Suprapubic skin (tissue), 3 donors: ENCODE measurements at regions not wholly inside any gene's neighbourhood (a gene's known extent, or its start where the extent isn't known, plus 50 kb on each side); places are given as distances from the start of the nearest gene placed in this dataset.

Source experiments
- POLR2A ChIP-seq, 2 donors: fragments of 450-650 bp; IDR thresholded peaks; one replicate each; pipeline ENCODE4 v1.6.1; 2017; ENCODE audit warnings: antibody characterized with exemption in 2 of 2, mild to moderate bottlenecking in 2 of 2, moderate library complexity in 2 of 2
- TF ChIP-seq, protein P1 (sequence below), 2 donors: fragments of 200-600 bp in 1 of 2; fragments of 450-650 bp in 1 of 2; sonication (generic) in 1 of 2; IDR thresholded peaks; one replicate each; pipeline ENCODE4 v1.5.1; 2016 to 2019; ENCODE audit warnings: antibody characterized with exemption in 2 of 2, mild to moderate bottlenecking in 1 of 2, moderate library complexity in 1 of 2

GRCh38 chr16:49910541-49911071 is 54.7 kb upstream of the ZNF423 start:
- TF ChIP-seq, protein P1, sequence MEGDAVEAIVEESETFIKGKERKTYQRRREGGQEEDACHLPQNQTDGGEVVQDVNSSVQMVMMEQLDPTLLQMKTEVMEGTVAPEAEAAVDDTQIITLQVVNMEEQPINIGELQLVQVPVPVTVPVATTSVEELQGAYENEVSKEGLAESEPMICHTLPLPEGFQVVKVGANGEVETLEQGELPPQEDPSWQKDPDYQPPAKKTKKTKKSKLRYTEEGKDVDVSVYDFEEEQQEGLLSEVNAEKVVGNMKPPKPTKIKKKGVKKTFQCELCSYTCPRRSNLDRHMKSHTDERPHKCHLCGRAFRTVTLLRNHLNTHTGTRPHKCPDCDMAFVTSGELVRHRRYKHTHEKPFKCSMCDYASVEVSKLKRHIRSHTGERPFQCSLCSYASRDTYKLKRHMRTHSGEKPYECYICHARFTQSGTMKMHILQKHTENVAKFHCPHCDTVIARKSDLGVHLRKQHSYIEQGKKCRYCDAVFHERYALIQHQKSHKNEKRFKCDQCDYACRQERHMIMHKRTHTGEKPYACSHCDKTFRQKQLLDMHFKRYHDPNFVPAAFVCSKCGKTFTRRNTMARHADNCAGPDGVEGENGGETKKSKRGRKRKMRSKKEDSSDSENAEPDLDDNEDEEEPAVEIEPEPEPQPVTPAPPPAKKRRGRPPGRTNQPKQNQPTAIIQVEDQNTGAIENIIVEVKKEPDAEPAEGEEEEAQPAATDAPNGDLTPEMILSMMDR (IDR thresholded peaks at IDR 0.05), result no peak
- no peak for TF ChIP-seq POLR2A (IDR thresholded peaks at IDR 0.05)
